ENCODE measurements at regions not wholly inside any gene's neighbourhood (a gene's known extent, or its start where the extent isn't known, plus 50 kb on each side); places are given as distances from the start of the nearest gene placed in this dataset.

DNA sequence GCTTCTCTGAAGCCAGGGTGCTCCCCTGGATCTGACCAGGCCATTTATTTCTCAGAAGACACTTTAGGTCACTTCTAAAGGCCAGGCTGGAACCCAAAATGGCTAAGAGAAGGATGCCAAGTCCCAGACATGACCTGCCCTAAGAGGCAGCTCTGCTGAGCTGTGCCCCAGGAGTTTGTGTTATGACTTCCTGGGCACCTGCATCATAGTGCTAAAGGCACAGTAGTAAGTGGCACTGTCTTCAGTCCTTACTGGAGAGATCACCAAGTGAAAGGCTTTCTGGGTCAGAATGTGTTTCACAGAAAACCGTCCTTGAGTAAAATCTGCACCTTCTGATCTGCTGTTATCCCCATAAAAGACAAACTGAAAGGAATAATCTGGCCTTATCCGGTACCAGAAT is 120.2 kb downstream of the DAD1 start:
- TF ChIP-seq, protein P1, sequence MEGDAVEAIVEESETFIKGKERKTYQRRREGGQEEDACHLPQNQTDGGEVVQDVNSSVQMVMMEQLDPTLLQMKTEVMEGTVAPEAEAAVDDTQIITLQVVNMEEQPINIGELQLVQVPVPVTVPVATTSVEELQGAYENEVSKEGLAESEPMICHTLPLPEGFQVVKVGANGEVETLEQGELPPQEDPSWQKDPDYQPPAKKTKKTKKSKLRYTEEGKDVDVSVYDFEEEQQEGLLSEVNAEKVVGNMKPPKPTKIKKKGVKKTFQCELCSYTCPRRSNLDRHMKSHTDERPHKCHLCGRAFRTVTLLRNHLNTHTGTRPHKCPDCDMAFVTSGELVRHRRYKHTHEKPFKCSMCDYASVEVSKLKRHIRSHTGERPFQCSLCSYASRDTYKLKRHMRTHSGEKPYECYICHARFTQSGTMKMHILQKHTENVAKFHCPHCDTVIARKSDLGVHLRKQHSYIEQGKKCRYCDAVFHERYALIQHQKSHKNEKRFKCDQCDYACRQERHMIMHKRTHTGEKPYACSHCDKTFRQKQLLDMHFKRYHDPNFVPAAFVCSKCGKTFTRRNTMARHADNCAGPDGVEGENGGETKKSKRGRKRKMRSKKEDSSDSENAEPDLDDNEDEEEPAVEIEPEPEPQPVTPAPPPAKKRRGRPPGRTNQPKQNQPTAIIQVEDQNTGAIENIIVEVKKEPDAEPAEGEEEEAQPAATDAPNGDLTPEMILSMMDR (IDR thresholded peaks at IDR 0.05) = no peak
- TF ChIP-seq POLR2AphosphoS5 (IDR thresholded peaks at IDR 0.05; ENCODE audit: insufficient read depth in 1 of 2, low read depth in 1 of 2) (no peak), POLR2A (IDR thresholded peaks at IDR 0.05) (no peak)

Data from vagina (tissue), 2 donors.